Hepatocyte (in vitro differentiated cells): ENCODE measurements at regions not wholly inside any gene's neighbourhood (a gene's known extent, or its start where the extent isn't known, plus 50 kb on each side); places are given as distances from the start of the nearest gene placed in this dataset.

Source experiments
- DNase-seq: peaks from one replicate; pipeline ENCODE4 v3.0.0-alpha.2; 2016; ENCODE audit warnings: low spot score
- H2AFZ ChIP-seq: fragments of 200-600 bp; sonication (generic); 2 replicates; pipeline ENCODE4 v1.6.0; 2016; ENCODE audit warnings: antibody characterized with exemption, mild to moderate bottlenecking
- H3K27ac ChIP-seq: fragments of 200-600 bp; sonication (generic); 2 replicates; pipeline ENCODE4 v1.5.1; 2016; ENCODE audit warnings: mild to moderate bottlenecking
- H3K27me3 ChIP-seq: fragments of 200-600 bp; sonication (generic); 2 replicates; pipeline ENCODE4 v1.6.1; 2016
- H3K36me3 ChIP-seq: fragments of 200-600 bp; sonication (generic); replicated peaks from 2 replicates; pipeline ENCODE4 v1.5.1; 2016; ENCODE audit warnings: low read depth; ENCODE audit not compliant: insufficient read depth
- H3K4me1 ChIP-seq: fragments of 200-600 bp; sonication (generic); 2 replicates; pipeline ENCODE4 v1.5.1; 2016; ENCODE audit warnings: mild to moderate bottlenecking, moderate library complexity; ENCODE audit not compliant: insufficient read depth
- H3K4me2 ChIP-seq: fragments of 200-600 bp; sonication (generic); 2 replicates; pipeline ENCODE4 v1.6.0; 2016
- H3K4me3 ChIP-seq: fragments of 200-600 bp; sonication (generic); 2 replicates; pipeline ENCODE4 v1.5.1; 2016; ENCODE audit warnings: mild to moderate bottlenecking
- H3K79me2 ChIP-seq: fragments of 200-600 bp; sonication (generic); 2 replicates; pipeline ENCODE4 v1.6.0; 2017; ENCODE audit warnings: mild to moderate bottlenecking
- H3K9me2 ChIP-seq: fragments of 200-600 bp; sonication (generic); replicated peaks from 2 replicates; pipeline ENCODE4 v1.6.0; 2017; ENCODE audit warnings: mild to moderate bottlenecking; ENCODE audit not compliant: insufficient read depth
- H3K9me3 ChIP-seq: fragments of 200-600 bp; sonication (generic); 2 replicates; pipeline ENCODE4 v1.5.1; 2016; ENCODE audit warnings: low read depth, mild to moderate bottlenecking
- H4K20me1 ChIP-seq: fragments of 200-600 bp; sonication (generic); 2 replicates; pipeline ENCODE4 v1.6.0; 2016; ENCODE audit warnings: mild to moderate bottlenecking; ENCODE audit not compliant: insufficient read depth, poor library complexity, severe bottlenecking
- EZH2 ChIP-seq: fragments of 200-600 bp; sonication (generic); IDR thresholded peaks from 2 replicates; pipeline ENCODE4 v1.6.1; 2016; ENCODE audit warnings: antibody characterized with exemption, mild to moderate bottlenecking, borderline replicate concordance
- EZH2phosphoT487 ChIP-seq: fragments of 200-600 bp; sonication (generic); IDR thresholded peaks from one replicate; pipeline ENCODE4 v1.6.1; 2018; ENCODE audit warnings: antibody characterized with exemption, mild to moderate bottlenecking, low read depth, moderate library complexity; ENCODE audit not compliant: unreplicated experiment, severe bottlenecking
- WGBS: methylation state at CpG from one replicate; pipeline ENCODE4 v1.1.6; 2016; ENCODE audit warnings: low lambda C conversion rate; ENCODE audit errors: missing lambda C conversion rate; 5-methylcytosine and 5-hydroxymethylcytosine counted together
- TF ChIP-seq, protein P1 (sequence below): fragments of 200-600 bp; sonication (generic); IDR thresholded peaks from 2 replicates; pipeline ENCODE4 v1.5.1; 2016; ENCODE audit warnings: antibody characterized with exemption, mild to moderate bottlenecking; ENCODE audit not compliant: poor library complexity

DNA sequence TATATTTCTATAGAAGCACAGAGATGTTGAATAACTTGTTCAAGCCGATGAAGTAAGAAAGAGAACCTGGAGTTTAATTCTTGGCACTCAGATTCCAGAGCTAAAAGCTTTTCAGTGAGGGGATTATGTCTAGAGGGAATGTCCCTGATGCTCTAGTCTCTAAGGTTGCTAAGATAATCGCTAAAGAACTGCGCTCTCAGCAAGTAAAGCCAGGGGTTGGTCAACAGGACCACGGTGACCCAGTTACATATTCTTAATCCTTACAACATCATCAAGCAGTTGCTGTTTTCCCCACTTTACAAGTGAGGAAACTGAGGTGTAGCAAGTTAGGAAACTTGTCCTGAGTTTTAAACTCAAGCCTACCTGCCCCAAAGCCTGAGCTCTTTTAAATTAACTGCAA lies 110.8 kb downstream of the DAD1 start:
- 66% methylated on average over 4 of the region's 4 CpGs for WGBS
- no peak overlapping the region for H3K27ac ChIP-seq
- H3K4me3 ChIP-seq, result no peak overlapping the region
- DNase-seq, result no peak
- TF ChIP-seq EZH2phosphoT487 (no peak), EZH2 (no peak)
- H2AFZ ChIP-seq, result no peak overlapping the region
- no peaks in the 10 kb centered on the region for H3K79me2 ChIP-seq
- H3K4me1 ChIP-seq, result no peaks in the 10 kb centered on the region
- H3K27me3 ChIP-seq, result no peaks in the 10 kb centered on the region
- no peaks in the 10 kb centered on the region for H3K36me3 ChIP-seq
- no peaks in the 10 kb centered on the region for H3K9me2 ChIP-seq
- no peak overlapping the region for H3K4me2 ChIP-seq
- no peaks in the 10 kb centered on the region for H3K9me3 ChIP-seq
- no peaks in the 10 kb centered on the region for H4K20me1 ChIP-seq

- H3K4me3 ChIP-seq, result no peak overlapping the region
Measured at GRCh38 chr14:22477569-22478194, 111.3 kb downstream of the DAD1 start.

GRCh38 chr14:22476887-22477286 lies 112.1 kb downstream of the DAD1 start:
- Histone ChIP-seq H2AFZ (no peak overlapping the region), H3K9me3 (no peaks in the 10 kb centered on the region), H3K36me3 (no peaks in the 10 kb centered on the region), H3K4me2 (no peak overlapping the region), H3K27ac (no peak overlapping the region), H3K79me2 (no peaks in the 10 kb centered on the region), H3K4me3 (no peak overlapping the region), H3K27me3 (no peaks in the 10 kb centered on the region), H4K20me1 (no peaks in the 10 kb centered on the region), H3K9me2 (no peaks in the 10 kb centered on the region), H3K4me1 (no peaks in the 10 kb centered on the region)
- TF ChIP-seq EZH2phosphoT487, result no peak
- TF ChIP-seq EZH2, result no peak
- TF ChIP-seq, protein P1, sequence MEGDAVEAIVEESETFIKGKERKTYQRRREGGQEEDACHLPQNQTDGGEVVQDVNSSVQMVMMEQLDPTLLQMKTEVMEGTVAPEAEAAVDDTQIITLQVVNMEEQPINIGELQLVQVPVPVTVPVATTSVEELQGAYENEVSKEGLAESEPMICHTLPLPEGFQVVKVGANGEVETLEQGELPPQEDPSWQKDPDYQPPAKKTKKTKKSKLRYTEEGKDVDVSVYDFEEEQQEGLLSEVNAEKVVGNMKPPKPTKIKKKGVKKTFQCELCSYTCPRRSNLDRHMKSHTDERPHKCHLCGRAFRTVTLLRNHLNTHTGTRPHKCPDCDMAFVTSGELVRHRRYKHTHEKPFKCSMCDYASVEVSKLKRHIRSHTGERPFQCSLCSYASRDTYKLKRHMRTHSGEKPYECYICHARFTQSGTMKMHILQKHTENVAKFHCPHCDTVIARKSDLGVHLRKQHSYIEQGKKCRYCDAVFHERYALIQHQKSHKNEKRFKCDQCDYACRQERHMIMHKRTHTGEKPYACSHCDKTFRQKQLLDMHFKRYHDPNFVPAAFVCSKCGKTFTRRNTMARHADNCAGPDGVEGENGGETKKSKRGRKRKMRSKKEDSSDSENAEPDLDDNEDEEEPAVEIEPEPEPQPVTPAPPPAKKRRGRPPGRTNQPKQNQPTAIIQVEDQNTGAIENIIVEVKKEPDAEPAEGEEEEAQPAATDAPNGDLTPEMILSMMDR, result no peak
- 69% methylated on average over 2 of the region's 2 CpGs for WGBS
- DNase-seq, result no peak

More at GRCh38 chr14:22477569-22478194, 111.3 kb downstream of the DAD1 start:
- 88% methylated on average over 5 of the region's 5 CpGs for WGBS
- DNase-seq, result no peak
- no peaks in the 10 kb centered on the region for H3K9me3 ChIP-seq
- H3K79me2 ChIP-seq, result no peaks in the 10 kb centered on the region
- H4K20me1 ChIP-seq, result no peaks in the 10 kb centered on the region
- H3K27me3 ChIP-seq, result no peaks in the 10 kb centered on the region
- TF ChIP-seq, protein P1, result no peak
- no peak for TF ChIP-seq EZH2phosphoT487
- no peak for TF ChIP-seq EZH2
- H3K4me1 ChIP-seq, result no peaks in the 10 kb centered on the region
- H3K27ac ChIP-seq, result no peak overlapping the region
- H3K9me2 ChIP-seq, result no peaks in the 10 kb centered on the region
- no peaks in the 10 kb centered on the region for H3K36me3 ChIP-seq
- no peak overlapping the region for H2AFZ ChIP-seq
- H3K4me2 ChIP-seq, result no peak overlapping the region

- H3K79me2 ChIP-seq, result no peaks in the 10 kb centered on the region
- TF ChIP-seq, protein P1, result no peak
- no peak for TF ChIP-seq EZH2phosphoT487
- no peak for TF ChIP-seq EZH2
Measured at GRCh38 chr14:22476005-22476751, 112.8 kb downstream of the DAD1 start.

More at GRCh38 chr14:22476005-22476751, 112.8 kb downstream of the DAD1 start:
- Histone ChIP-seq H3K27ac (no peak overlapping the region), H2AFZ (no peak overlapping the region), H3K9me3 (no peaks in the 10 kb centered on the region), H3K4me3 (no peak overlapping the region), H3K9me2 (no peaks in the 10 kb centered on the region), H3K4me2 (no peak overlapping the region), H3K36me3 (no peaks in the 10 kb centered on the region), H3K27me3 (no peaks in the 10 kb centered on the region), H4K20me1 (no peaks in the 10 kb centered on the region), H3K4me1 (no peaks in the 10 kb centered on the region)
- WGBS, result 61% methylated on average over 5 of the region's 5 CpGs
- no peak for DNase-seq
